ENCODE measurements at regions not wholly inside any gene's neighbourhood (a gene's known extent, or its start where the extent isn't known, plus 50 kb on each side); places are given as distances from the start of the nearest gene placed in this dataset.

GRCh38 chr9:36764364-36765076 lies 191.8 kb downstream of the MELK start:
- no peak for TF ChIP-seq CTCF (IDR thresholded peaks at IDR 0.05; ENCODE audit: low read depth, low read length)
- Histone ChIP-seq H3K27me3 (ENCODE audit: insufficient read depth, low read depth, severe bottlenecking) (no peaks in the 10 kb centered on the region), H3K27ac (no peak overlapping the region; the same call in 1 of the 2 replicates), H3K4me3 (ENCODE audit: low read depth, low read length) (no peak overlapping the region), H3K9me3 (ENCODE audit: severe bottlenecking) (no peaks in the 10 kb centered on the region), H3K36me3 (no peaks in the 10 kb centered on the region)
- peak; percentile 47 for DNase-seq

- Histone ChIP-seq H3K36me3 (no peaks in the 10 kb centered on the region), H3K27ac (no peak overlapping the region; the same call in 1 of the 2 replicates), H3K27me3 (ENCODE audit: insufficient read depth, low read depth, severe bottlenecking) (no peaks in the 10 kb centered on the region), H3K4me3 (ENCODE audit: low read depth, low read length) (no peak overlapping the region), H3K9me3 (ENCODE audit: severe bottlenecking) (no peaks in the 10 kb centered on the region)
- TF ChIP-seq CTCF (IDR thresholded peaks at IDR 0.05; ENCODE audit: low read depth, low read length) = no peak
- no peak for DNase-seq
Observed at GRCh38 chr9:36765077-36765390, 192.3 kb downstream of the MELK start.

GRCh38 chr9:36765468-36766341 lies 193.0 kb downstream of the MELK start:
- H3K4me3 ChIP-seq (ENCODE audit: low read depth, low read length) = no peak overlapping the region
- H3K9me3 ChIP-seq (ENCODE audit: severe bottlenecking) = no peaks in the 10 kb centered on the region
- H3K27ac ChIP-seq = peak overlapping the region; percentile 20; the same call in 1 of the 2 replicates
- H3K36me3 ChIP-seq = no peaks in the 10 kb centered on the region
- peak; percentile 25 for DNase-seq
- no peaks in the 10 kb centered on the region for H3K27me3 ChIP-seq (ENCODE audit: insufficient read depth, low read depth, severe bottlenecking)
- TF ChIP-seq CTCF (IDR thresholded peaks at IDR 0.05; ENCODE audit: low read depth, low read length) = no peak

- no peak for DNase-seq
- Histone ChIP-seq H3K4me3 (ENCODE audit: low read depth, low read length) (no peak overlapping the region), H3K27ac (no peak overlapping the region), H3K9me3 (ENCODE audit: severe bottlenecking) (no peaks in the 10 kb centered on the region), H3K27me3 (ENCODE audit: insufficient read depth, low read depth, severe bottlenecking) (no peaks in the 10 kb centered on the region), H3K36me3 (no peaks in the 10 kb centered on the region)
- TF ChIP-seq CTCF (IDR thresholded peaks at IDR 0.05; ENCODE audit: low read depth, low read length) = no peak
Observed at GRCh38 chr9:36768677-36769076, 196.0 kb downstream of the MELK start.

GRCh38 chr9:36770025-36770424 lies 197.3 kb downstream of the MELK start:
- Histone ChIP-seq H3K9me3 (ENCODE audit: severe bottlenecking) (no peaks in the 10 kb centered on the region), H3K36me3 (no peaks in the 10 kb centered on the region), H3K27me3 (ENCODE audit: insufficient read depth, low read depth, severe bottlenecking) (no peaks in the 10 kb centered on the region), H3K4me3 (ENCODE audit: low read depth, low read length) (no peak overlapping the region), H3K27ac (no peak overlapping the region)
- no peak for DNase-seq
- TF ChIP-seq CTCF (IDR thresholded peaks at IDR 0.05; ENCODE audit: low read depth, low read length) = no peak
